B cell (primary cell): ENCODE measurements at regions not wholly inside any gene's neighbourhood (a gene's known extent, or its start where the extent isn't known, plus 50 kb on each side); places are given as distances from the start of the nearest gene placed in this dataset.

Experiments
- CTCF ChIP-seq: fragments of 200-600 bp; IDR thresholded peaks from one replicate; pipeline ENCODE4 v1.8.0; 2022; ENCODE audit warnings: antibody characterized with exemption, mild to moderate bottlenecking
- EZH2 ChIP-seq: IDR thresholded peaks from 2 replicates; pipeline ENCODE4 v1.6.1; 2012; ENCODE audit warnings: borderline replicate concordance, low read depth, mild to moderate bottlenecking, moderate library complexity, low read length; ENCODE audit not compliant: insufficient read depth, poor library complexity, severe bottlenecking

DNA sequence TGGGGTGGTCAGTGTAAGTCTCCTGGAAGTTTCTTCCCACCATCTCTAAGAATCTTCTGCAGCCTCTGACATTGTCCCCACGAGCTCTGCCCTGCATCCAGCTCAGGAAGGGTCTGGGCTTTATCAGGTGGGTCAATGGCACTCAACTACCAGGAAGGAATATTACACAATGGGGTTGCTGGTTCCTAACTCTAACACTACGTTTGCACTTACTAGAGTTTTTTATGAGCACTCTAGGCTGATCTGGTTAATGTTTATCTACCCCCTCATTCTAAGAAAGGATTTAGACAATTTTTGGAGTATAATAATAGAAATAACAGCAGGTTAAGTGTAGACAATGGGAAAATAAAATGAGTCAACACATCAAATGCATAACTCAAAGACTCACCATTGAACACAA lies 411.1 kb upstream of the RGMA start:
- TF ChIP-seq CTCF (no peak), EZH2 (no peak)
